GM21367 (cell line): ENCODE measurements at regions not wholly inside any gene's neighbourhood (a gene's known extent, or its start where the extent isn't known, plus 50 kb on each side); places are given as distances from the start of the nearest gene placed in this dataset.
"Not testable (repeated sequence)": the region's sequence is repeated elsewhere in the genome, so short reads cannot be mapped to it uniquely, and the experiment has no call there.

Source experiments
- ATAC-seq: cut with Tn5 transposase; IDR thresholded peaks from one replicate; pipeline ENCODE4 v1.9.1; 2021; ENCODE audit not compliant: unreplicated experiment

- ATAC-seq: no peak
Measured at GRCh38 chr12:115297445-115297844, 613.5 kb upstream of the TBX3 start.

GRCh38 chr12:115296613-115297198 is 612.7 kb upstream of the TBX3 start:
- no peak for ATAC-seq

GRCh38 chr12:115295886-115296285 is 611.9 kb upstream of the TBX3 start:
- no peak for ATAC-seq

- ATAC-seq: no peak
Measured at GRCh38 chr12:115294453-115295133, 610.6 kb upstream of the TBX3 start.

GRCh38 chr12:115285429-115285828 is 601.5 kb upstream of the TBX3 start:
- not testable (repeated sequence) for ATAC-seq

- no peak for ATAC-seq
Measured at GRCh38 chr12:115273456-115273855, 589.5 kb upstream of the TBX3 start.

- ATAC-seq: no peak
Measured at GRCh38 chr12:115268451-115268850, 584.5 kb upstream of the TBX3 start.

GRCh38 chr12:115267891-115268290 is 583.9 kb upstream of the TBX3 start:
- ATAC-seq: no peak

- ATAC-seq: no peak
Measured at GRCh38 chr12:115267464-115267863, 583.5 kb upstream of the TBX3 start.

- no peak for ATAC-seq
Measured at GRCh38 chr12:115264605-115265004, 580.6 kb upstream of the TBX3 start.

GRCh38 chr12:115261691-115262398 is 577.9 kb upstream of the TBX3 start:
- ATAC-seq: no peak

GRCh38 chr12:115260762-115261675 is 577.0 kb upstream of the TBX3 start:
- ATAC-seq: no peak

GRCh38 chr12:115259968-115260747 is 576.2 kb upstream of the TBX3 start:
- ATAC-seq: no peak

GRCh38 chr12:115257791-115258190 is 573.8 kb upstream of the TBX3 start:
- no peak for ATAC-seq

- no peak for ATAC-seq
Measured at GRCh38 chr12:115255962-115256361, 572.0 kb upstream of the TBX3 start.

GRCh38 chr12:115255257-115255656 is 571.3 kb upstream of the TBX3 start:
- ATAC-seq: no peak

GRCh38 chr12:115253049-115253448 is 569.1 kb upstream of the TBX3 start:
- ATAC-seq: no peak

- no peak for ATAC-seq
Measured at GRCh38 chr12:115251727-115252126, 567.8 kb upstream of the TBX3 start.

GRCh38 chr12:115249671-115250278 is 565.8 kb upstream of the TBX3 start:
- no peak for ATAC-seq

GRCh38 chr12:115245020-115245419 is 561.0 kb upstream of the TBX3 start:
- no peak for ATAC-seq
